Hematopoietic multipotent progenitor cell treated with erythropoietin and hydrocortisone succinate and interleukin-3 and kit ligand, for 17 days (in vitro differentiated cells): ENCODE measurements at regions not wholly inside any gene's neighbourhood (a gene's known extent, or its start where the extent isn't known, plus 50 kb on each side); places are given as distances from the start of the nearest gene placed in this dataset.

Experiments used
- DNase-seq: peaks from one replicate; pipeline ENCODE4 v3.0.0-alpha.2; 2015; ENCODE audit warnings: low spot score

GRCh38 chr3:30332196-30333021, 274.0 kb upstream of the TGFBR2 start:
- no peak for DNase-seq

- DNase-seq, result no peak
Observed at GRCh38 chr3:30333143-30333542, 273.3 kb upstream of the TGFBR2 start.

GRCh38 chr3:30333903-30334302, 272.5 kb upstream of the TGFBR2 start:
- no peak for DNase-seq

GRCh38 chr3:30340500-30340899, 265.9 kb upstream of the TGFBR2 start:
- no peak for DNase-seq

GRCh38 chr3:30341079-30341478, 265.3 kb upstream of the TGFBR2 start:
- DNase-seq, result no peak

GRCh38 chr3:30341851-30342250, 264.6 kb upstream of the TGFBR2 start:
- DNase-seq, result no peak

GRCh38 chr3:30342318-30343060, 263.9 kb upstream of the TGFBR2 start:
- no peak for DNase-seq

- no peak for DNase-seq
Observed at GRCh38 chr3:30343067-30343831, 263.2 kb upstream of the TGFBR2 start.

GRCh38 chr3:30343861-30344260, 262.5 kb upstream of the TGFBR2 start:
- no peak for DNase-seq

- no peak for DNase-seq
Observed at GRCh38 chr3:30344288-30344687, 262.1 kb upstream of the TGFBR2 start.

GRCh38 chr3:30346933-30347320, 259.5 kb upstream of the TGFBR2 start:
- DNase-seq, result no peak

GRCh38 chr3:30347679-30348216, 258.7 kb upstream of the TGFBR2 start:
- no peak for DNase-seq

GRCh38 chr3:30349507-30349906, 256.9 kb upstream of the TGFBR2 start:
- no peak for DNase-seq

GRCh38 chr3:30350011-30350410, 256.4 kb upstream of the TGFBR2 start:
- no peak for DNase-seq

- no peak for DNase-seq
Observed at GRCh38 chr3:30350901-30351300, 255.5 kb upstream of the TGFBR2 start.

GRCh38 chr3:30352410-30353318, 253.7 kb upstream of the TGFBR2 start:
- no peak for DNase-seq

- DNase-seq, result no peak
Observed at GRCh38 chr3:30353711-30354467, 252.5 kb upstream of the TGFBR2 start.

GRCh38 chr3:30354513-30354912, 251.9 kb upstream of the TGFBR2 start:
- no peak for DNase-seq

- no peak for DNase-seq
Observed at GRCh38 chr3:30354972-30355371, 251.4 kb upstream of the TGFBR2 start.

GRCh38 chr3:30355622-30356021, 250.8 kb upstream of the TGFBR2 start:
- DNase-seq, result no peak
